HEK293 (cell line): ENCODE measurements at regions not wholly inside any gene's neighbourhood (a gene's known extent, or its start where the extent isn't known, plus 50 kb on each side); places are given as distances from the start of the nearest gene placed in this dataset.

ENCODE experiments used
- CTCF ChIP-seq: fragments of 450-650 bp; formaldehyde crosslinking; IDR thresholded peaks from 2 replicates; pipeline ENCODE4 v1.5.1; 2016; ENCODE audit warnings: missing biosample characterization, missing genetic modification characterization
- GLIS2 ChIP-seq: fragments of 450-650 bp; formaldehyde crosslinking; IDR thresholded peaks from 2 replicates; pipeline ENCODE4 v1.5.1; 2016; ENCODE audit warnings: missing biosample characterization, missing genetic modification characterization
- KLF16 ChIP-seq: fragments of 450-650 bp; formaldehyde crosslinking; IDR thresholded peaks from 2 replicates; pipeline ENCODE4 v1.5.1; 2017; ENCODE audit warnings: missing biosample characterization, missing genetic modification characterization
- SETDB1 ChIP-seq: IDR thresholded peaks from one replicate; pipeline ENCODE4 v1.6.1; 2017; ENCODE audit warnings: mild to moderate bottlenecking, low read length, moderate library complexity, mixed read lengths; ENCODE audit not compliant: insufficient read length
- ZEB2 ChIP-seq: fragments of 450-650 bp; formaldehyde crosslinking; IDR thresholded peaks from 2 replicates; pipeline ENCODE4 v1.5.1; 2016; ENCODE audit warnings: missing biosample characterization, missing genetic modification characterization
- ZNF274 ChIP-seq, 2 experiments: fragments of 200-500 bp in 1 of 2; fragments of 450-650 bp in 1 of 2; sonication (Bioruptor generic) in 1 of 2; formaldehyde crosslinking in 1 of 2; IDR thresholded peaks; 2 replicates each; pipeline versions ENCODE4 v1.5.1 to v1.6.1; 2014 to 2016; ENCODE audit warnings: borderline replicate concordance in 1 of 2, inconsistent platforms in 1 of 2, low read length in 1 of 2, missing biosample characterization in 1 of 2, missing genetic modification characterization in 1 of 2

GRCh38 chr14:86892152-86892956 is 1100.6 kb downstream of the GALC start:
- TF ChIP-seq GLIS2: no peak
- TF ChIP-seq CTCF: no peak
- TF ChIP-seq KLF16: no peak
- TF ChIP-seq ZNF274 (IDR thresholded peaks at IDR 0.05; ENCODE audit: low read length): no peak
- TF ChIP-seq ZNF274 (tag by site-specific recombination; IDR thresholded peaks at IDR 0.05; ENCODE audit: borderline replicate concordance): no peak
- no peak for TF ChIP-seq SETDB1
- no peak for TF ChIP-seq ZEB2 (tag by site-specific recombination)
